AG08395 (cell line): ENCODE measurements at regions not wholly inside any gene's neighbourhood (a gene's known extent, or its start where the extent isn't known, plus 50 kb on each side); places are given as distances from the start of the nearest gene placed in this dataset.

Experiments used
- DNase-seq: peaks from one replicate; pipeline ENCODE4 v3.0.0; 2012; ENCODE audit warnings: mixed read lengths, low spot score

DNA sequence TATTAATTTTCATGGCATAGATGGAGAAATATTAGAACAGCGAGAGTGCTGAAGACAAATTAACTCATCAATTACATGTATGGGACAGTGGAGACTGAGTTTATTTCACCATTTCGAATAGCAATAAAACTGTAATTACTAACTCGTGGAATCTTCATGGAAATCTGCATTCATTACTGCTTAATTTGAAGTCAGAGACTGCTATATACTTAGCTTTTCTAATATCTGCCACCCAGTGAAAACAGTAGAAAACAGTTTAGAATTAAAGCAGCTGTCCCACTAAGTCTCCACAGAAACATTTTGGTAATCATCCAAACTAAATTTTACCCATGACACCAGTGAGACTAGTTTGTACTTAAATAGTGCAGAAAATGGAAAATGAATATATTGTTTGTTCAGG lies 56.8 kb downstream of the IZUMO3 start:
- DNase-seq, result no peak

DNA sequence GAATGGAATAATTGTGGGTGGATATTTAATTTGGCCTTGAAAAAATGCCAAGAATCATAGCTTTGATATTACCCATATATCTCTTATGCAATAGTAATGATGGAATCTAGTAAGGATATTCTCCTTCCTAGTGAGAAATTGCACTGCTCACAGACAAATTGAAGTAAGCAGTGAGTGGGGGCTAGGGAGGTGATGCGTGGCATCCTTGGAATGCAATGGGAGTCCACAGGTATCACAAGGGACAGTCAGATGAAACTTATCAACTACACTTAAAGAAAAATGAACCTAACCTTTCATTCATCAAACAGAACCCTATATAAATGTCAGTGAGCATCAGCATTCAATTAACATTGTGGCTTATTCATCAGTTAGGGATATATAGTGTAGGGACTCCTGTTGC lies 57.8 kb downstream of the IZUMO3 start:
- no peak for DNase-seq

DNA sequence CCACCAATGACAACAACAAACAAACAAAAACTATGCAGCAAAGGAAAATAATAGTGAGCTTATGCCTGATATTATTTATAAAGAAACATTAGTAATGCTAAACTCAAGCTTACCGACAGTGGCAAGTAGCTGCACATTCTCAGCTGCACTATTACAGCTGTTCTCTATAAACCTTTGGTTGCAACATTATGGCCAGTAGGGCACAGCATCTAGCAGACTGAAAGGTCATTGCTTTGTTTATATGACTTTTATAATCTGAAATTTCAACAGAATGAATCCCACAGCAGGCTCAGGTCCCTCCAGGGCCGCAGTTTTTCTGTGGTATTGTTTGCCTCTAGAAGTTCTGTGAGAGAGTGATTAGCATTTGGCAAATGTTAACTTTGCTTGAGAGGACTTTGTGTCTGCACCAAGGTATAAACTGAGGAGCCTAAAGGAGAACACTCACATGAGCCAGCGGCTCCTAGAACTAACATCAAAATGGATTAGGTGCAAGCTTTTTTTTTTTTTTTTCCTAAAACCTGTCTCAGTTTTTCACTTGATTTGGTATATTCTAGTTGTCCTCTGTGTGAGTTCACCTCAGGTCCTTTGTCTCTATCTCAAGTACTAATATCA lies 58.3 kb downstream of the IZUMO3 start:
- DNase-seq, result no peak

DNA sequence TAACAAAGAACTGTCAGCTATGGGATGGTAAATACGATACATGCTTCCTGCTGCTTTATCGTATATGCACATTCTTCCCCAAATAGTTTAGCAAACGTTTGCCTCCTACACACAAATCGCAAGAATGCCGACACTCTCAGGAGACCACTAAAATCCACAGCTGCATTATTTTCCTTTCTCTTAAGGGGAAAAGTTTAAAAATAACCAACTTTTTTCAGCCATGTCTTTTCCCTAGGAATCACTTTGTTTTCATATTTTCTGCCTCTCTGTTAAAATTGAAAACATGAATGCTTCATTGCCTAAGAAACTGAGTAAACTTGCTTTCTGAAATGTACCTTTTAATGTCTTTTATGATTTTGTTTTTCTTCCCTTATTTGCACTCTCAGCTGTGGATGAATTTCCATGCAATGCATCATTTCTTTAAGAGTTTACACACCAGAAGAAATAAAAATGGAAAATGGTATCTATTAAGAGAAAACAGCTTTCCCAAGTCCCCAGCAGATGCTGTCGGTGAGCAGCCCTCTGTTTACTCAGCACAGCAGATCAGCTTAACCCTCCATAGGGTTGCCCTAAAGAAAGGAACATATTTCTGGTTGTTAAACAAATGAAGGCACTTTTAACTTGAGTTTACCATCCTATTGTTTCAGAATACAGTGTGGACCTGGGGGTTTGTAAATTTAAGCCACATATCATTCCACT lies 66.2 kb downstream of the IZUMO3 start:
- DNase-seq, result no peak

DNA sequence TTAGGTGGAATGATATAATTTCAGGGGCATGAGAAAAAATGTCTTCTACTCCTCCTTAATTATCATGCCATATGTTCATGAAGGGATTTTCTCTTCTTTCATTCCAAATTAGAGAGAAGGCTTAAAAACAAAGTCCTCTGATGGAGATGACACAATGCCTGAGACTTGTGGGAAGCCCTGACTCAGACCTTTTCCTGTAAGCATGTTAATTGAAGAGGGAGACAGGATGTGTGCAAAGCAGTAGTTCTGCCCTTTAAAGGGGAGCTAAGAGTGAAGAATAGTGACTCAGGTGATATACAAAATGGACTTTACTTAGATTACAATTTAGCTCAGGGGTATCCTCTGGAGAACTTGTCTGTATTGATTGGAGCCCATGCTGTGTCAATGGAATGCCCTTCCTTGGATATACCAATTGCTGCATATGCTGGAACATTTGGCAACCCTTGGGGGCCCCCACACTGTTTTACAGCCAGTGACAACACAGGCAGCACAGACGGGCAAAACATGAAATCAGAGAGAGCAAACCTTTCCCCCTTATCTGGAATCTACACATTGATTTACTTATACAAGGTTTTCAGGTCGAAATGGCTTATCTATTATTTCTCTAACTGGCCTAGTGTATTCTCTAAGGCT lies 81.3 kb downstream of the IZUMO3 start:
- no peak for DNase-seq

DNA sequence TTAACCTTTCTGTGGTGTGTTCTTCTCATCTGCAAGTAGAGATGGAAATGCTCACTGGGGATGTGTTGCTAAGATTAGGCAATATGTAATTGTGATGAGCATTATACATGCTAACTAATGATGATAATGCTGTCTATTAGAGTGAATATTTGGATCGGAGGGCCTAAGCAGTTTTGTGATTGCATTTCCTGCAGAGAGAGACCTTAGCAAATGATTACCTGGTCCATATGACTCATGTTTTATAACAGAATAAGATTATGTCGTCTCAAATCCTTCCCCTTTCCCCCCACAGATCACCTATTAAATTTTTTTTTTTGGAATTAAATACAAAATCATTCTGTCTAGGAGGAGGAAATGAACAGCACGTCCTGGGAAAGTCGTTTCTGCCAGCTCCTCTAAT lies 82.7 kb downstream of the IZUMO3 start:
- no peak for DNase-seq

DNA sequence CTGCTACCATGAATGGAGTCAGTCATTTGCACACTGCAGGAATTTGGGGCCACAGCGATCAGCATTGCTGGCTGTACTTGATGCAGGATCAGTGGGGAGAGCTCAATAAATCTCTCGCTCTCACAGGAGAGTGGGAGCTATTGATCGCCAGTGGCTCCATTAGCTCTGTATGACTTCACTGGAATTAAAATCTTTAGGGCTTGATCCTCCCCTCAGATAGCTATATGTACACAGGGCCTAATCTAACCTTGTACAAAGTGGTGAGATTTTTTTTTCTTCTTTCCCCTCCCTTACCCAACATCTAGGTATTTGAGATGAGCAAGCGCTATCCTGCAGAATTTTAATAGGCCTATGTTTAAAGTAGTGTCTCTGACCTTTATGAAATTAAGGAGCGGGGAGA lies 84.9 kb downstream of the IZUMO3 start:
- DNase-seq, result no peak

DNA sequence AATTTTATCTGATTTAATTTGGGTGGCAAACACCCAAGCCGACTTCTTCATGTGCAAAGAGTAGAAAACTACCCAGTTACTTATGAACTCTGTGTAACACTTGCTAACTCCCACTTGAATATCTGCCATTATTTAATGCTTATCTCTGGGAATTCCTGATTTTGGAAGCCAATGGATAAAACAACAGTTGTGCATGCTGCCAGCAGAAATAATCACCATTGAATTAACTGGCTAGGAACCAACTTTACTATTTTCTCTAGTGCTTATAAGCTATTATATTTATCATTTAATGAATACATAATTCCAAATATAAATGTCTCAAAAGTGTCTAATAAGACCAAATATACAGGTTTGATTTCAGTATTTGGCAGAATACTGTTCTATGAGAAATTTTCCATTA lies 85.7 kb downstream of the IZUMO3 start:
- DNase-seq, result no peak

DNA sequence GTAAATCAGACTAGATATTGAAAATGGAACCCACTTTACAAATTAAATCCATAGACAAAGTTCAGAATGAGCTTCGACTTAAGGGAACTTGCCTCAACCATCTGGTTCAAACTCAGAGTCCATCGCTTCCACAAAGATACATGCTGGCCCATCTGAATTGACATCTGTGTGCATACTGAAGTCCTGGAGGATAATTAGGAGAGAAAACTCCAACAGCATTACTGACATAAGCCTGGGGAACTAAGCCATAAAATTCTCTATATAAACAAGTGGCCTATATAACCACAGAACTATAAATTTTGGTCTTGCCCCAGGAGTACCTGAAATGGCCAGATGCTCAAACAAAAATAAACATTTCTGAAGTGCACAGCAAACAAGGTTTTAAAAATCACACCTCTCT lies 94.4 kb downstream of the IZUMO3 start:
- no peak for DNase-seq

DNA sequence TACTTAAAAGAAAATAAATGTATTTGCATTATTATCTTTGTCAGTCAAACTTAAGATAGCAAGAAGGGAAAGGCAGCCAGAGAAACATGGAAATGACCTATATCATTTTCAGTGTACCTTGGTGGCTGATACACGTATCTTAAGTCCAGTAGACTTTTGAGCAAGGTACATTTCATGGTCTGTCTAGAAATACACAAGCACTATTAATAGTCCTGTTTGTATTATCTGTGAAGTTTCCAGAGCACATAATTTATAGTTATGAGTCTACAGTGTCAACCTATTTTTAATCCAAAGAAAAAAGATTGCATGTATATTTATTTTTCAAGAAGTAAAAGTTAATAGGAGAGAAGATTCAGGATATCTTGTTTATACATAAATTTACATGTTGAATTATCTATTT lies 95.7 kb downstream of the IZUMO3 start:
- DNase-seq, result no peak

DNA sequence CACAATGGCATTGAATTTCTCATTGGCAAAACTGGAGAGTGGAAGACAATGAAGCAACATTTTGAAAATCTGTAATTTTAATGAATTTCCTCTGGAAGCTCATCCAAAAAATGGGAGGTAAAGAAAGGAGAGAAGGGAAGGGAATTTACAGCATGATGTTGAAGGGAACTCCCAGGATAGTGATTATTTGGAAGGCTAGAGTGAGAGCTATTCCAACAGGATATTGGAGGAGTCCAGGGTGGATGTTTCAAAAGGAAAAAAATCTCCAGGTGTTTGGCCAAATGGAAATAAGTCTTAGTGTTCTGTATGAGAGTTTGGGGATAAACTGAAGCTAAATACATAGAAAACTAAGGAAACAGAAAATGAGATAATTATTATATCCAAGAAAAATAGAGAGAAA lies 106.2 kb downstream of the IZUMO3 start:
- DNase-seq, result no peak

DNA sequence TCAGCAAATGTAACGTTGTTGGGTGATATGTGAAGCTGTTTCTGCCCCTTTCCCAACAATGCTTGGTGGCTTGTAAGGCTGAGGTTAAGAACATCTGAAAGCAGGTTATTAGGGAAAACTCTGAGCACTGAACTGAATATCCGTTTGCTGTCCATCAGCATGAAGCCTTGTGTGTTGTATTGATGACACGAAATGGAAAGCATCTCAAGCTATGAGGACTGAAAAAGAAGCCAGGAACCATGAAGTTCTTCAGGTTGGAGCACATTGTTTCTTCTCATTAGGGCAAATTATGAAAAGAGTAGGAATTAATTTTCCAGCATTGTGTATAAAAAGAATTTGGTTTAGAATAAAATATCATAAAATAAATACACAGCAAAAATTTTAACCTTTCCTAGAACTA lies 106.8 kb downstream of the IZUMO3 start:
- DNase-seq, result no peak

DNA sequence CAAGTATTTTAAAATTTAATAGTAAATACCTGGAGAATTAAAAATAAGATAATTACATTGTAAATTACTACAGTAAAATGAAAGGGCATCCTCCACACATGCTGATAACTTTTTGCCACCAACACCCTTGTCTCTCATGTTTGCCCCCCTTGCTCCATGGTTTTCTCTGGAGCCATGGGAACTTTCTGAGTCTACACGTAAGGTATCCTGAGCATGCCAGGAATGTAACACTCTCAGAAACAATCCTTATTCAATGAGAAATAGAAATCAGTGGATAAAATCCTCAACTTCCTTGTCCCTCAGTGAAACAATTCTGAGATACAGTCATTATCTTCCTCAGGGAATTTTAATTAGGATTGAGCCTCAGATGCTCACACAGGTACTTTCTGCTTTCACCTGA lies 108.9 kb downstream of the IZUMO3 start:
- DNase-seq, result no peak

DNA sequence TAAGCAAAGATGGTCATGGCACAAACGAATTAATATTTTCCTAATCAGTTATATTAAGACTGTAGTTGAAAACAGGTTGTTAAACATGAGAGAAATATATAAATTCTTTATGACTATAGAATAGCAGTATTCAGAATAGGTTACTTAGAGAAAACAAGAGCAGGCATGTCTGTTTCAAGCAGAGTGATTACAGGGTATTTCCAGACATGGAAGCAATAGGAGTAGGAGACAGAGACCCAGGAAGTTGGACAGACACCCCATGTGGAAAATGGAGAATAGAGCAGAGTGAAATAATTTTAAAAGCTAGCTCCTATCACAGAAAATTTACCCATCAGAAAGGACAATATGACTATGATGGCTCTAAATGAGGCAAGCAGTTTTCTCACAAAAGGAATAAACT lies 111.5 kb downstream of the IZUMO3 start:
- no peak for DNase-seq

DNA sequence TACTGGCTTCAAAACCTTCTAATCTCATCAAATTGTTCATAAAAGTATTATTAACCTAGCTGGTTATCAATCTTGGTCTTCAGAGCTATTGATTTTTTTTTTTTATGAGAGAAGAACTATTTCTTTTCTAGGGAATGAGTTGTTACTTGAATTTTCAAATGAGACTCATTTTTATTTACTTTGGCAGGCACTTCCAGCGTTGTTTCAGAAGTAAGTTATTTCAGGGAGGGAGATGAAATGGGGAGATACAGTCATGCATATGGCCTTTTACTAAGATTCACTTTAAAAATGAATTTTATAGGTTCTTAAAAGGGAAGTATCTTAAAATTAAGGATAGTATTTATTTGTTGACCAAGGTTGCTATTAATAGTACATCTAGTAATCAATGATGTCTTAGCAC lies 129.6 kb downstream of the IZUMO3 start:
- DNase-seq, result no peak

DNA sequence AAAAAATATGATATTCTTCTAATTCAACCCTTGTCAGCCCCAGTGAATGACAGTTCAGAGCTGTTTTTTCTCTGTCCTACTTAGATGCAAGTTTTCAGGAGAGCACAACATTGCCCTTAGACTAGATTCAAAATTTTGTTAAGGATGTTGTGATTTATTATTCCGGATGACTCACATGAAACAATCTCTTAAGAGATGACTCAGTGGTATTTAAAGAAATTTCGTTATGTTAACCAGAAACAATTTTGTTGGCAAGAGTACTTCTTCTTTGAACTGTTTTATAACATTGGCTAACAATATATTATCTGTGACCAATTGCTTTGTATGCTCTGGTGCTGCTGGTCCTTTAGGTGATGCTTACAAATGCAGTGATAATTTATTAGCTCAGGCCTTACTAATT lies 132.0 kb downstream of the IZUMO3 start:
- no peak for DNase-seq

DNA sequence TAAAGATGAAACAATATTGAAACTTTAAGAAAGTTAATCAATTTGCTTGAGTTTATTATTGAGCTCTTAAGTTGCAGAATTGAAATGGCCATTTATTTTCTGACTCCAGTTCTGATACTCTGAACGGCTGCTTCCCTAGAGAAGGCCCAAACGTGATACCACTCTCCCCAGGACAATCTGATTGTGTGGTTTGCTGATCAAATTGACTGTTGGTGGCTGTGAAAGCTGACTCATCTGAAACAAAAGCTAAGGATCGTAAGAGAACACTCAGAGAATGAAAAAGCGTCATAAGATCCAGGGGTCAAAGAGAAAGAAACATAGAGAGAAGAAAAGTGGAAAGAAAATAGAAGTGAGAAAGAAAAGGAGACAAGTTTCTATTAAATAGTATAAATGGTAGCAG lies 147.2 kb downstream of the IZUMO3 start:
- no peak for DNase-seq

DNA sequence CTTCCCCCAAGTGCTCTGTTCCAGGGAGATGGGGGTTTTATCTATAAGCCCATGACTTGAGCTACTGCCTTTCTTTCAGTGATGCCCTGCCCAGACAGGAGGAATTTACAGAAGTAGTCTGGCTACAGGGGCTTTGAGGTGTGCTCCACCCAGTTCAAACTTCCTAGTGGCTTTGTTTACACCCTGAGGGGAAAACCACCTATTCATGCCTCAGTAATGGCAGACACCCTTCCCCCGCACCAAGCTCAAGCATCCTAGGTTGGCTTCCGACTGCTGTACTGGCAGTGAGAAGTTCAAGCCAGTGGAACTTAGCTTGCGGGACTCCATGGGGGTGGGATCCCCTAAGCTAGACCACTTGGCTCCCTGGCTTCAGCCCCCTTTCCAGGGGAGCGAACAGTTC lies 154.6 kb downstream of the IZUMO3 start:
- no peak for DNase-seq

DNA sequence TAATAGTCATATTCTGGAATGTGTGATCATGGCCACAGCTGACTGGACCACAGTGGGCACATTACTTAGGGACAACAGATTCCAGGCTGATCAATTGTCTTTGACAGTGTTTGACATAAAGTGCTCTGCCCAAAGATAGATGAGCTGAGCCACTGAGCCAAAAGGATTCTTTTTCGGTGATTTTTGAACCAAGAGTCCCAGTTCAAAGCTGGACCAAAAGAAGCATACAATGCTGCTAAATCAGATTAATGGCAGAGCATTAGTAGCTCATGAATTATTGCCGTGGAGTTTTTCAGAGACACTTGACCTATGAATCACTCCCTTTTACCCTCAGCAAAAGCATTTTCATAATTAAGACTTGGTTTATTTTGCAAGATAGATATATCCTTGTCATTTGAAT lies 160.6 kb downstream of the IZUMO3 start:
- no peak for DNase-seq

DNA sequence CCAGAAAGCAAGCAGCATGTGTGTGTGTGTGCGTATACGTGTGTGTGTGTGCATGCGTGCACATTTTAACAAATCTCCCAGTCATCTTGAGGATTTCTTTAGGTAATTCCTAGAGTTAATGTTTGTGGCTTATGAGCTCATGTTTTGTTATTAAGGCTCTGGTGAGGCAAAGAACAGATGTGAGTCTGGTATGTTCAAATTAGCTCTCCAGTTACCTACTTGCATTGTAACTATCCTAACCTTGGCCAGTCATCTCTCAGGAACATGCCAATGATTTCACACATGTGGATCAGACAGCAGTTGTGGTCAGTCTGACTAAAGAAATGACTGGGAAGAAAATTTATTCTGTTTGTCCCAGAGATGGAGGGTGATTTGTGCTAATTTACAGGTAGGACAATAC lies 163.1 kb downstream of the IZUMO3 start:
- no peak for DNase-seq

DNA sequence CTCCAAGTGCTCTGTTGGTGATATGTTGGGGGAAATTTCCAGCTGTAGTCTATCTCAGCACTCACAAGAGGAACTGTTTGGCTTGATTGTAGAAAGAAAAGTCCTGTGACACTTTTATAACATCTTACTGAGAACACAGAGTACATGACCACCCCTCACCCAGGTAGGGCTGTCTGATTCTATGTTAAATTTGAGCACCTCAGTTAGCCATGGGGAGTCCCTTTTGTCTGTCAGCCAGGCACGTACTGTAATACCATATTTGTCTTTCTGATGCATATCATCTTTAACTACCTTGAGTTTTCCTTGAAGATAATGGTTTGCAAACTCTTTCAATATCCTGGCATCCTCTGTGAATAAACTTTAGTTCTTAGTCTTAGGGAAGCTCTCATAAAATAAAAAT lies 164.5 kb downstream of the IZUMO3 start:
- no peak for DNase-seq

DNA sequence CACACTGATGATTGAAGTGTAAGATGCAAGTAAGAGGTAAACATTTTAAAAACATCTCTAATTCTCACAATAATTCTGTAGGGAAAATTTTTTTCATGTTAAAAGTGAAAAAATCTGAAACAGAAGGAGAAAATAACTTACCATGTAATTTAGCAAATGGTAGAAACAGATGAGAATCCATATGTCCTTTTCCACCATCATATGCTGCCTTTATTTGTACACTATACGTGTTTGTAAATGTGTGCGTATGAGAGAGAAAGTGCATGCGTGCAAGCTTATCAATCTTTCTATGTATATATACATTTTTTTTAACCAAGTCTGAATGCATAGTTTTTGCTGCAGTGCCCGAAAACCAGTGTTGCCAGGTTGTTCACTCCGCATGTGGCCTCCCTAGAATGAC lies 186.7 kb downstream of the IZUMO3 start:
- DNase-seq, result no peak

DNA sequence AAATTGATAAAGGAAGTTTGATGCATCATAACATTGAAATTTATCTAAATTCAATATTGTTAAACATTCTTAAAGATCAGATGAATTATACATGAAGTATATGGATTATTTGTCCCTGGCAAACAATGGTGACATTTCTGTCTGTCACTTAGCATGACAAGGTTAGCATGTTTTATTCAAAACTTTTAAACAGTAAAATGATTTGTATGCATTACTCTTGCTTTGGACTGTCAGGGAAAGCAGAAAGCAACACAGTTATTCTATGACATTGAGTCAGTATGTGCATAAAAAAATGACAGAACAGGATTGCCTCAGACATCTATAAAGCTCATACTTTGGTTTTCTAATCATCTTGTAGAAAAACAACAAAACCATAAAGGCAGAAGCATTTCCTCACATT lies 193.7 kb downstream of the IZUMO3 start:
- DNase-seq, result no peak

DNA sequence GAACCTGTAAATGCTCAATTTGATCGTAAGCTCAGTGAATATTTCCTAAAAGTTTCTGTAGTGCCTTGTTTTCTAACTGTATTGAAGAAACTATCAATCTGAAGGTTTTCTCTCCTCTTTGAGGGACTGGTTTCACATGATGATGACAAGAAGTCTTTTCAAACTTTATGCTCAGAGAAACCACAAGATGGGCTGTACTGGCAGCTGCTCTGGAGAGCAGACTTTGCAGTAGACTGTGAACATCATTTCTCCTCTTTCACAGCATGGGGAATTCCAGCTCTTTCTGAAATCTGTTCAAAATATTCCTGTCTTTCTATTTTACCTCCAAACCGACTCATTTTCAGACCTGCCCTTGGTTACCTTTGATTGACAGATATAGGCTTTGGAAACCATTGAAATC lies 194.4 kb downstream of the IZUMO3 start:
- no peak for DNase-seq
